OCI-LY3 (cell line): ENCODE measurements at regions not wholly inside any gene's neighbourhood (a gene's known extent, or its start where the extent isn't known, plus 50 kb on each side); places are given as distances from the start of the nearest gene placed in this dataset.

Experiments used
- CTCF ChIP-seq: fragments of 200-600, 300-600 bp; sonication (generic); IDR thresholded peaks from 2 replicates; pipeline ENCODE4 v1.5.1; 2014; ENCODE audit warnings: antibody characterized with exemption, low read length, low read depth
- EZH2phosphoT487 ChIP-seq: fragments of 200-600 bp; shearing (Covaris generic); IDR thresholded peaks from 2 replicates; pipeline ENCODE4 v1.6.1; 2018; ENCODE audit warnings: antibody characterized with exemption, mixed run types, low read depth

DNA sequence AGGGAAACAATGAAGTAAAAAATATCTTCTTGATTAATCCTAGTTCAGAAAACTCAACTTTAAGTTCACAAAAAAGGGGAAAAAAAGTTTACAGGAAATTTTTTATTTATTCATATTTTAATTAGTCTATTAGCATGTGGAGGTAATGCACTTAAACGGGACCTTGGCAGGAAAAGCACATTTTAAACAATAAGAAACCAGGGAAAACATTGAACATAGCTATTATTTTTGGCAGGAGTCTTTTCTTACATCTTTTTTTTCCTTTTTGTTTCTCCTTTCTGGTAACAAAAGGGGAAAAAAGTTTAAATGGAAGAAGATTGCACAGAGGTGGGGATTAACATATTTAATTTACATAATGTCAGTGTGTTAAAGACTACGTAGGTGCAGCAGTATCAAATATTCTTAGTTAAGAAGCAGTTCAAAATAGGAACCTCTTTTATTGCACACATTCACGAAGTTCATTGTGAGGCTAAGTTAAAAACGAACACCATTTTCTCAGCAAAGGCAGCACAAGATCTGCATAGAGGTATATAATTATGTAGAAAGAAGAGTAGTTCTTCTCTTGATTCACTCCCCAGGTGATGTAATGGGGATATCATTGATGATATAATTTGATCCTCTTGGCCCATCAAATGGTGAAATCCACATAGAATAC lies 940.5 kb downstream of the CDH11 start:
- TF ChIP-seq CTCF (no peak), EZH2phosphoT487 (no peak)
